Fibroblast of the aortic adventitia (primary cell): ENCODE measurements at regions not wholly inside any gene's neighbourhood (a gene's known extent, or its start where the extent isn't known, plus 50 kb on each side); places are given as distances from the start of the nearest gene placed in this dataset.
"Not testable (repeated sequence)": the region's sequence is repeated elsewhere in the genome, so short reads cannot be mapped to it uniquely, and the experiment has no call there.

ENCODE experiments used
- DNase-seq: peaks from one replicate; pipeline ENCODE4 v3.0.0-alpha.2; 2010; ENCODE audit warnings: low read depth
- H3K4me3 ChIP-seq: 2 replicates; pipeline ENCODE4 v1.5.1; 2011; ENCODE audit warnings: low read depth, mild to moderate bottlenecking, control low read depth, low read length, moderate library complexity
- CTCF ChIP-seq: IDR thresholded peaks from 2 replicates; pipeline ENCODE4 v1.5.1; 2011; ENCODE audit warnings: mild to moderate bottlenecking, low read length, control low read depth, inconsistent platforms; ENCODE audit not compliant: insufficient read depth

GRCh38 chr2:186170693-186171092 lies 315.4 kb upstream of the ZC3H15 start:
- no peak for TF ChIP-seq CTCF
- DNase-seq = no peak
- H3K4me3 ChIP-seq = no peak overlapping the region

GRCh38 chr2:186181625-186182024 lies 304.4 kb upstream of the ZC3H15 start:
- DNase-seq = no peak
- TF ChIP-seq CTCF = no peak
- H3K4me3 ChIP-seq = no peak overlapping the region

DNA sequence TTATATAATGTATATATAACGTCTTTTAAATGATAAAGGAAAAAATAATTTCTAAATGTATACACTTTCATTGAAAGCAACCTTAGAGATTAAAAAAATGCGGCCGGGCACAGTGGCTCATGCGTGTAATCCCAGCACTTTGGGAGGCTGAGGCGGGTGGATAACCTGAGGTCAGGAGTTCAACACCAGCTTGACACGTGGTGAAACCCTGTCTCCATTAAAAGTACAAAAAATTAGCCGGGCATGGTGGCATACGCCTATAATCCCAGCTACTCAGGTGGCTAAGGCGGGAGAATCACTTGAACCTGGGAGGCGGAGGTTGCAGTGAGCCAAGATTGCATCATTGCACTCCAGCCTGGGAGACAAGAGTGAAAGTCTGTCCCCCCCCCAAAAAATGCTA lies 303.7 kb upstream of the ZC3H15 start:
- not testable (repeated sequence) for DNase-seq, H3K4me3 ChIP-seq

DNA sequence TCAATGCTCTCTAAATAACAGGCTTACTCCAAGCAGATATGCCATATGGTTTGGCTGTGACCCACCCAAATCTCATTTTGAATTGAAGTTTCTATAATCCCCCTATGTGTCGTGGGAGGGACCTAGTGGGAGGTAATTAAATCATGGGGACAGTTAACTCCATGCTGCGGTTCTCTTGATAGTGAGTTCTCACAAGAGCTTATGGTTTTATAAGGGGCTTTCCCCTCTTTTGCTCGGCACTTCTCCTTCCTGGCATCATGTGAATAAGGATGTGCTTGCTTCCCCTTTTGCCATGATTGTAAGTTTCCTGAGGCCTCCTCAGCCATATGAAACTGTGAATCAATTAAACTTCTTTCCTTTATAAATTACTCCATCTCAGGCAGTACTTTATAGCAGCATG lies 302.7 kb upstream of the ZC3H15 start:
- TF ChIP-seq CTCF = no peak
- DNase-seq = no peak
- H3K4me3 ChIP-seq = no peak overlapping the region

DNA sequence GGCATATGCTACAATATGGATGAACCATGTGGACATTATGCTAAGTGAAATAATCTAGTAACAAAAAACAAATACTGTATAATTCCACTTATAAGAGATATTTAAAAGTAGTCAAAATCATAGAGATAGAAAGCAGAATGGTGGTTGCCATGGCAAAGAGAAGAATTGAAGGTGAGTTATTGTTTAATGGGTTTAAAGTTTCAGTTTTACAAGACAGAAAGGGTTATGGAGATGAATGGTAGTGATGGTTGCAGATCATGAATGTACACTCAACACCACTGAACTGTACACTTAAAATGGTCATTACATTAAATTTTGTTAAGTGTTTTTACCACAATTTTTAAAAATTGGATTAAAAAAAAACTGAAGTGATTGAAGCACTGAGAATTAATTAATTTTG lies 298.2 kb upstream of the ZC3H15 start:
- no peak overlapping the region for H3K4me3 ChIP-seq
- TF ChIP-seq CTCF = no peak
- no peak for DNase-seq

DNA sequence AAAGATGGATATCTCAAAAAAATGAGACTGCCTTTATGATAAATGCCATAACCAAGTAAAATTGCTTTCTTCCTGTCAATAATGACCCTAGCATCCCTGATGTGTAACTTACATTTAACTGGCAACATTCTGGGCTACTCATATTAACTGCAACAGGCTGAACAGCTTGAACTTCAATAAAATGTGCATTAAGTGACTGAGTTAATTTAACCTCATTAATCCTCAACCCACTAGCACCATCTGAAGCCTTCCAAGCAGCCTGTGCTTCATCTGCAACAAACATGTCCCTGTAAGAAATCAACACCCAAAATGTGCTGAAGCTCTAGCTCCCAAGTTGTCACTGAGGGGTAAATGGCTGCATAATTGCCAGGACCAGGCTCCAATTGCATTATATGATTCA lies 296.2 kb upstream of the ZC3H15 start:
- no peak for TF ChIP-seq CTCF
- DNase-seq = no peak
- no peak overlapping the region for H3K4me3 ChIP-seq

DNA sequence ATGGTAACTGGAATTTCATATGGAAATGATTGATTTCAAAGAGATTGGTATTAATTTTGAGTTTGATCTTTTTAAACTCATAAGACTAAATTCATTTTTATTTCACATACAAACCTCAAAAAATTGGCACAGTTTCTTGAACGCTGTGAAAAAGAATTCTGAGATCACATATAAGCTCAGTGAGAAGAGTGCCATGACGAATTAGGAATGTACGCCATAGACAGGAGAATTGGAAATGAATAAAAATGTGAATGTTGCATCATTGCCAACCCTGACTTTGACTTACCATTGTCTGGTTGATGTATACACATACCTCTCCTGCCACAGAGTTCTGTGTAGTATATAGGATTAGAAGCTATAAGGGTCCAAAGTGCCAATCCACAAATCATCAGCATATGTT lies 290.4 kb upstream of the ZC3H15 start:
- TF ChIP-seq CTCF = no peak
- H3K4me3 ChIP-seq = no peak overlapping the region
- no peak for DNase-seq
